CD4-positive, alpha-beta memory T cell (primary cell): ENCODE measurements at regions not wholly inside any gene's neighbourhood (a gene's known extent, or its start where the extent isn't known, plus 50 kb on each side); places are given as distances from the start of the nearest gene placed in this dataset.
"Not testable (repeated sequence)": the region's sequence is repeated elsewhere in the genome, so short reads cannot be mapped to it uniquely, and the experiment has no call there.

Experiments
- CTCF ChIA-PET: fragments of 350-600 bp; sonication (Branson Sonifier 250); formaldehyde crosslinking; loops from one replicate; lab custom pipeline; 2021; ENCODE audit warnings: inconsistent platforms; ENCODE audit not compliant: partially characterized antibody; lab: Charles Lee
- POLR2A ChIA-PET: fragments of 350-600 bp; sonication (Branson Sonifier 250); formaldehyde crosslinking; loops from one replicate; lab custom pipeline; 2021; ENCODE audit not compliant: partially characterized antibody; lab: Charles Lee
- DNase-seq, 5 donors: peaks; one replicate each; pipeline versions ENCODE4 v3.0.0 to v3.0.0-alpha.2; 2020 to 2022; ENCODE audit warnings: mixed read lengths in 1 of 5
- H3K27ac ChIP-seq: one replicate; pipeline ENCODE4 v1.7.0; 2013; ENCODE audit warnings: low read depth, low read length
- H3K27me3 ChIP-seq: 2 replicates; pipeline ENCODE4 v1.7.0; 2013; ENCODE audit warnings: mild to moderate bottlenecking, low read length, moderate library complexity; ENCODE audit not compliant: insufficient read depth
- H3K36me3 ChIP-seq: 2 replicates; pipeline ENCODE4 v1.7.0; 2013; ENCODE audit warnings: mild to moderate bottlenecking, low read length, moderate library complexity; ENCODE audit not compliant: insufficient read depth
- H3K4me1 ChIP-seq: 2 replicates; pipeline ENCODE4 v1.7.0; 2013; ENCODE audit warnings: mild to moderate bottlenecking, low read length, moderate library complexity; ENCODE audit not compliant: insufficient read depth
- H3K4me3 ChIP-seq, 2 donors: one replicate each; pipeline ENCODE4 v1.7.0; 2013; ENCODE audit warnings: low read length in 2 of 2, mild to moderate bottlenecking in 1 of 2
- H3K9me3 ChIP-seq, 2 donors: one replicate each; pipeline ENCODE4 v1.7.0; 2013; ENCODE audit warnings: low read length in 2 of 2, control low read depth in 1 of 2; ENCODE audit not compliant: control insufficient read depth in 1 of 2
- H3K27ac Mint-ChIP-seq, 7 donors: one replicate each; pipeline ENCODE4 v1.8.0; 2020 to 2021; ENCODE audit warnings: mixed read lengths in 7 of 7, mild to moderate bottlenecking in 6 of 7, inconsistent platforms in 3 of 7, moderate library complexity in 3 of 7
- H3K27me3 Mint-ChIP-seq, 2 donors: one replicate each; pipeline ENCODE4 v1.8.0; 2020 to 2021; ENCODE audit warnings: mixed read lengths in 2 of 2
- H3K36me3 Mint-ChIP-seq, 2 donors: one replicate each; pipeline ENCODE4 v1.8.0; 2020 to 2021; ENCODE audit warnings: mixed read lengths in 2 of 2, inconsistent platforms in 1 of 2, mild to moderate bottlenecking in 1 of 2
- H3K4me1 Mint-ChIP-seq, 4 donors: one replicate each; pipeline ENCODE4 v1.8.0; 2020 to 2021; ENCODE audit warnings: mixed read lengths in 4 of 4, mild to moderate bottlenecking in 1 of 4
- H3K4me3 Mint-ChIP-seq, 8 donors: one replicate each; pipeline ENCODE4 v1.8.0; 2020 to 2021; ENCODE audit warnings: mixed read lengths in 8 of 8, mild to moderate bottlenecking in 7 of 8, moderate library complexity in 6 of 8, inconsistent platforms in 3 of 8
- H3K9me3 Mint-ChIP-seq, 8 donors: one replicate each; pipeline ENCODE4 v1.8.0; 2020 to 2021; ENCODE audit warnings: mixed read lengths in 8 of 8, mild to moderate bottlenecking in 5 of 8, inconsistent platforms in 3 of 8, moderate library complexity in 1 of 8
- intact Hi-C: fragments of 100-400 bp; cut with micrococcal nuclease; formaldehyde crosslinking; loops from one replicate; pipeline ENCODE4 v1.15.1; 2023

DNA sequence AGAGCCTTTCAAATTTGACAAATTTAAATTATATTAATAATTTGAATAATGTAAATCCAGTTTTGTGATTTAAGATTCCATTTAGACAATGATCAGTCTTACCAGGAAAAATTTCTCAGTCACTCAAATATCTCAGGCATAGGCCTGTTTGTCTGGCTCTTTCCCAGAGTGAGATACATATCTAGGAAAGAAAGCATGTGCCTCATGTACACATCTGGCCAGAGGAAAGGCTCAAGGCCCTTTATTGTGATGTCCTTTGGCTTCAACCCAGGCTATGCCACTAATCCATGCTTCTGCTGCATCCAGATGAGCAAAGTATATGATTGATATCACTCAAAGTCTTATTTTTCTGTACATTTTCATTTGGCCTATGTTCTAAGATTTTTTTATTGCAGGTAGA lies 473.3 kb upstream of the ADGRL3 start:
- Mint-ChIP-seq H3K4me3 (no peak overlapping the region), H3K9me3 (peaks cover 0 to 28% (median 9%) of the 10 kb centered on the region in 8 donors), H3K27me3 (no peaks in the 10 kb centered on the region), H3K4me1 (no peaks in the 10 kb centered on the region), H3K27ac (no peak overlapping the region), H3K36me3 (no peaks in the 10 kb centered on the region)
- Histone ChIP-seq H3K9me3 (no peaks in the 10 kb centered on the region), H3K4me1 (no peaks in the 10 kb centered on the region), H3K4me3 (no peak overlapping the region), H3K27me3 (no peaks in the 10 kb centered on the region), H3K27ac (no peak overlapping the region), H3K36me3 (no peaks in the 10 kb centered on the region)
- intact Hi-C loops, result no loop called here
- no peak for DNase-seq
- ChIA-PET POLR2A (no interaction called here), CTCF (no interaction called here)

DNA sequence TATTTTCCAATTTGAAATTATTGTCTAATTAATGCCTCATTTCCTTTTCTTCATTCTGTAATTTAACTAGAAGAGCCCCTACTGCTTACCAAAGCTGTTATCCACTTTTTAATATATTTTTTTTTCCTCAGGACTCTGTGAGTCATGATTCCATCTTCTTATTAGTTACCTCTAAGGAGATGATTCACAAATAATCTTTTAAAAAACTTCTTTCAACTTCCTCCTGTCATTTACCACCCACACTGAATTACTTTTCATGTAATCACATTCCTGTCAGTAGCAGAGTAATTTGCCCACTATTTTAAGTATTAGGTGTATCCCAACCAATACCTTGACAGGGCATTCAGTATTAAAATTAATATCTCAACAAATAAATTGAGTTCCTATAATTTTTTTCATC lies 470.9 kb upstream of the ADGRL3 start:
- H3K27ac Mint-ChIP-seq, result no peak overlapping the region
- H3K9me3 Mint-ChIP-seq, result peaks cover 0 to 34% (median 7%) of the 10 kb centered on the region in 8 donors
- CTCF ChIA-PET, result no interaction called here
- no peak for DNase-seq
- Histone ChIP-seq H3K4me3 (no peak overlapping the region), H3K36me3 (no peaks in the 10 kb centered on the region), H3K27ac (no peak overlapping the region), H3K27me3 (no peaks in the 10 kb centered on the region), H3K4me1 (no peaks in the 10 kb centered on the region), H3K9me3 (no peaks in the 10 kb centered on the region)
- intact Hi-C loops, result no loop called here
- no peaks in the 10 kb centered on the region for H3K4me1 Mint-ChIP-seq
- POLR2A ChIA-PET, result no interaction called here
- H3K36me3 Mint-ChIP-seq, result no peaks in the 10 kb centered on the region
- H3K4me3 Mint-ChIP-seq, result no peak overlapping the region
- no peaks in the 10 kb centered on the region for H3K27me3 Mint-ChIP-seq

DNA sequence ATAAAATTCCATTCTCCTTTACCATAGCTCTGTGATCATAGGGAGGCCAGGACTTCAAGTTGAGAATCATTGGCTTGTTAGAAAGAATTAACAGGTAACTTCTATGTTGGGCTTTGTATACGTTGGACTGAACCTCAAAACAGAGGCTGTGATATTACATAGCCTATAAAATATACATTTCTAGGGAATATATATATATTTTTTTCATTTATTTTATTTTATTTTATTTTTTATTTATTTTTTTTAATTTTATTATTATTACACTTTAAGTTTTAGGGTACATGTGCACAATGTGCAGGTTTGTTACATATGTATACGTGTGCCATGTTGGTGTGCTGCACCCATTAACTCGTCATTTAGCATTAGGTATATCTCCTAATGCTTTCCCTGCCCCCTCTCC lies 470.4 kb upstream of the ADGRL3 start:
- H3K36me3 Mint-ChIP-seq, intact Hi-C loops, H3K4me1 ChIP-seq, H3K4me3 Mint-ChIP-seq, H3K36me3 ChIP-seq, H3K4me1 Mint-ChIP-seq, H3K27ac ChIP-seq, POLR2A ChIA-PET, H3K4me3 ChIP-seq, CTCF ChIA-PET, H3K27me3 ChIP-seq, H3K27me3 Mint-ChIP-seq, H3K9me3 ChIP-seq, H3K27ac Mint-ChIP-seq, DNase-seq: not testable (repeated sequence)
- H3K9me3 Mint-ChIP-seq, result peaks cover 0 to 33% (median 8%) of the 10 kb centered on the region in 8 donors

DNA sequence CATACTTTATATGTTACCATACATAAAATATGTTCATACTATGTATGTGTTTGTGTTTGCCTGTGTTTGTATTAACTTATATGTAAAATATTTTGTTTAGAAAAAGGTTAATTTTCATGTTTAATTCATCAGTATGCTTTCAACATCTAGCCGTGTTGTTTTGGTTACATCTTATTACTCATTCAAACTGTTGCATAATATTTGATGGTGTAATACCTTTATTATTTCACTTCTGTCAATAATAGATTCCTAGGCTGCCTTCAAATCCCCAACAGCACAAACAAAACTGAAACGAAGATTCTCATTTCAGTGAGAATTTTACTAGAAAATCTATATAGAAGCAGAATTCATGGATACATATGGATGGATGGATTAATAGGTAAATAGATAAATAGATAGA lies 462.3 kb upstream of the ADGRL3 start:
- Histone ChIP-seq H3K27me3 (no peaks in the 10 kb centered on the region), H3K27ac (no peak overlapping the region), H3K4me1 (no peaks in the 10 kb centered on the region), H3K9me3 (no peaks in the 10 kb centered on the region), H3K4me3 (no peak overlapping the region), H3K36me3 (no peaks in the 10 kb centered on the region)
- intact Hi-C loops, result no loop called here
- no peak overlapping the region for H3K27ac Mint-ChIP-seq
- CTCF ChIA-PET, result no interaction called here
- no peak overlapping the region for H3K4me3 Mint-ChIP-seq
- POLR2A ChIA-PET, result no interaction called here
- H3K36me3 Mint-ChIP-seq, result no peaks in the 10 kb centered on the region
- no peak for DNase-seq
- peaks cover 0 to 30% (median 15%) of the 10 kb centered on the region in 8 donors for H3K9me3 Mint-ChIP-seq
- H3K27me3 Mint-ChIP-seq, result no peaks in the 10 kb centered on the region
- H3K4me1 Mint-ChIP-seq, result no peaks in the 10 kb centered on the region

DNA sequence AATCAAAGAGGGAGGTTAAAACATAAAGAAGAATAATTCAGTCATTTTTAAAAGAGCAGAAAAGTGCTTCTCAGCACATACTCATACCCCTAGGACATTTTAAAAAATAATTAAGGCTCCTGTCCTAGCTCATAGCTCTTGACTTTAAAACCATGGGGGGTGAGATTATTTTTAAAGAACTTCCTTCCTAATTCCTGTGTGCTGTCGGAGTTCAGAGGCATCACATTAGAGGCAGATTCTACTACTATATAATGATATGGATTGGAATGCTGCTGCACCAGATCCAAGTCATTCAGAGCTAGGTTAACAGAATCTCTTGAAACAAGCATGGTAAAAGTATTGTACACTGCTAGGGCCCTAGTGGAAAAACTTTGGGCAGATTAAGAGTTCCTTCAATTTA lies 456.5 kb upstream of the ADGRL3 start:
- Mint-ChIP-seq H3K27ac (no peak overlapping the region), H3K9me3 (peaks cover 3 to 22% (median 10%) of the 10 kb centered on the region in 8 donors), H3K4me3 (no peak overlapping the region), H3K4me1 (no peaks in the 10 kb centered on the region), H3K36me3 (no peaks in the 10 kb centered on the region), H3K27me3 (no peaks in the 10 kb centered on the region)
- ChIA-PET CTCF (no interaction called here), POLR2A (no interaction called here)
- H3K4me3 ChIP-seq, result no peak overlapping the region
- no peaks in the 10 kb centered on the region for H3K36me3 ChIP-seq
- DNase-seq, result no peak
- no peaks in the 10 kb centered on the region for H3K27me3 ChIP-seq
- no peaks in the 10 kb centered on the region for H3K9me3 ChIP-seq
- no peak overlapping the region for H3K27ac ChIP-seq
- no peaks in the 10 kb centered on the region for H3K4me1 ChIP-seq
- intact Hi-C loops, result no loop called here

DNA sequence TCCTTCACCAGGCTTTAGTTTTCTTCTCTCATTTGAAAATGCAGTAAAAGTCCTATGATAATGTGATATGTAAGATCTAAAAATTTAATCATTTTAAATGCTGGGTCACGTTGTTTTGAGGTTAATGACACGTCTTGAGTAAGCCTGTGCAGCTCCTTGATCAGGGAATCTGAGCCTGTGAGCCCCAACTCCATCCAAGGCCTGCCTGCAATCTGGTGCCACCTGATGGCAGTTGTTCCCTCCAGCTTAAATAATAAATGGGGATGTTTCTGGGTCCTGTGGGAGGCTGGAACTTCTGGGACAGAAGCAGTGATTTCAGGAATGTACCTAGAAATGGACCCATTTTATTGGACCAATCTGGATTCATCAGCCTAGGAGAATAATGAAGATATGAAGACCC lies 455.4 kb upstream of the ADGRL3 start:
- CTCF ChIA-PET, result no interaction called here
- no peaks in the 10 kb centered on the region for H3K27me3 Mint-ChIP-seq
- DNase-seq, result no peak
- H3K27me3 ChIP-seq, result no peaks in the 10 kb centered on the region
- H3K4me1 Mint-ChIP-seq, result no peaks in the 10 kb centered on the region
- no peak overlapping the region for H3K4me3 Mint-ChIP-seq
- no peak overlapping the region for H3K27ac ChIP-seq
- peaks cover 3 to 23% (median 11%) of the 10 kb centered on the region in 8 donors for H3K9me3 Mint-ChIP-seq
- no peaks in the 10 kb centered on the region for H3K9me3 ChIP-seq
- POLR2A ChIA-PET, result no interaction called here
- no peaks in the 10 kb centered on the region for H3K36me3 ChIP-seq
- H3K36me3 Mint-ChIP-seq, result no peaks in the 10 kb centered on the region
- H3K4me3 ChIP-seq, result no peak overlapping the region
- no peak overlapping the region for H3K27ac Mint-ChIP-seq
- intact Hi-C loops, result no loop called here
- no peaks in the 10 kb centered on the region for H3K4me1 ChIP-seq

DNA sequence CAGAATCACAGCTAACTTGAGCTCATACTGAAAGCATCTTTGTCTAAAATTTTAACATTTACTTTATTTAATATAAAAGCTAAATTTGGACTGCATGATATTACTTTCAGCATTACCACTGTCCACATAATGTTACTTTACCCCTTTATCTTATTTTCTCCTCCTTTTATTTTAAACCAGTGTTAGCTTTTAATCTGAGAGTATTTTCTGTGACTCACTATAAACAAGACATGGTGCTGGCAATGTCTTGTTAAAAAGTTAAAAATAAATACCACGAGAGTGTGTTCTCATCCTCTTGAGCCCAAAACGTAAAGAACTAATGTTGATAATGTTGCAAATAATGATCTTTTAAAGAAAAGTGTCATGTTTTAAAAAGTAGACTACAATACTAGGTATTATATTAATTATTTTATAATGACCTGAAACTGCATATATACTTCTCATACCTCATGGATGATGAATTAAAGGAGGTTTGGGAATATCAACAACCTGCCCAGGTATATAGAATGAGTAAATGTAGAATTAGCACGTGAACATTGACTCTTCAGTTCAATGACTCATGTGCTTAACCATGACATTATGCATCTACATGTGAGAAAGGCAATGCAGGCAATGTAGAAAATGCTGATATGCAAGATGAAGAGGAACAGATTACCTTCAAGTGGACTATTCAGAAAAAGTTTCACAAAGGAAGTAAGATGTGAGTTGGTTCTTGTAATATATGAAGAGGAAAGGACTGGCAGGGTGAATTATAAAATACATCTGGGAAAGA lies 454.1 kb upstream of the ADGRL3 start:
- H3K9me3 Mint-ChIP-seq, result peaks cover 3 to 26% (median 14%) of the 10 kb centered on the region in 8 donors
- no peaks in the 10 kb centered on the region for H3K27me3 Mint-ChIP-seq
- Histone ChIP-seq H3K27ac (no peak overlapping the region), H3K4me3 (no peak overlapping the region), H3K9me3 (no peaks in the 10 kb centered on the region), H3K27me3 (no peaks in the 10 kb centered on the region), H3K36me3 (no peaks in the 10 kb centered on the region), H3K4me1 (no peaks in the 10 kb centered on the region)
- ChIA-PET CTCF (no interaction called here), POLR2A (no interaction called here)
- DNase-seq, result no peak
- no peak overlapping the region for H3K27ac Mint-ChIP-seq
- H3K4me1 Mint-ChIP-seq, result no peaks in the 10 kb centered on the region
- H3K4me3 Mint-ChIP-seq, result no peak overlapping the region
- no peaks in the 10 kb centered on the region for H3K36me3 Mint-ChIP-seq
- intact Hi-C loops, result no loop called here
